Gastrocnemius medialis (tissue), 4 donors: ENCODE measurements at regions not wholly inside any gene's neighbourhood (a gene's known extent, or its start where the extent isn't known, plus 50 kb on each side); places are given as distances from the start of the nearest gene placed in this dataset.

Experiments
- ATAC-seq, 2 donors: fragments of 150-250 bp; one replicate each; pipeline ENCODE4 v1.9.1; 2016
- DNase-seq, 2 donors: peaks; one replicate each; pipeline ENCODE4 v3.0.0-alpha.2; 2019
- H3K27ac ChIP-seq, 4 donors: fragments of 200-600 bp; sonication (generic); 1 replicate in 1 of 4; 2 replicates in 3 of 4; pipeline ENCODE4 v1.5.1; 2016 to 2018; ENCODE audit warnings: mild to moderate bottlenecking in 2 of 4, moderate library complexity in 1 of 4
- H3K27me3 ChIP-seq, 3 donors: fragments of 200-600 bp; sonication (generic) in 2 of 3; 1 replicate in 1 of 3; 2 replicates in 2 of 3; pipeline versions ENCODE4 v1.5.1 to v1.6.0; 2016 to 2019; ENCODE audit warnings: mild to moderate bottlenecking in 1 of 3, moderate library complexity in 1 of 3
- H3K36me3 ChIP-seq, 2 donors: fragments of 200-600 bp; sonication (generic) in 1 of 2; one replicate each; pipeline ENCODE4 v1.5.1; 2017 to 2018
- H3K4me1 ChIP-seq, 2 donors: fragments of 200-600 bp; sonication (generic) in 1 of 2; one replicate each; pipeline ENCODE4 v1.5.1; 2016 to 2017; ENCODE audit warnings: mild to moderate bottlenecking in 2 of 2
- H3K4me3 ChIP-seq, 4 donors: fragments of 200-600 bp; sonication (generic) in 3 of 4; 1 replicate in 1 of 4; 2 replicates in 3 of 4; pipeline ENCODE4 v1.5.1; 2016 to 2019; ENCODE audit warnings: mild to moderate bottlenecking in 2 of 4
- H3K9me3 ChIP-seq, 3 donors: fragments of 200-600 bp; sonication (generic) in 2 of 3; 1 replicate in 1 of 3; 2 replicates in 2 of 3; pipeline ENCODE4 v1.5.1; 2016 to 2019
- POLR2A ChIP-seq, 2 donors: fragments of 450-650 bp; IDR thresholded peaks; one replicate each; pipeline ENCODE4 v1.6.1; 2017; ENCODE audit warnings: antibody characterized with exemption in 2 of 2, mild to moderate bottlenecking in 2 of 2, moderate library complexity in 2 of 2
- in situ Hi-C, 4 donors: fragments of 200-750 bp; cut with MboI; loops; one replicate each; pipeline versions ENCODE4 v1.15.0 to v1.8.0; 2017; ENCODE audit warnings: low sequenced_read_pairs in 4 of 4
- intact Hi-C: fragments of 100-400 bp; cut with DNase I; formaldehyde crosslinking; loops from one replicate; pipeline ENCODE4 v1.15.1; 2023; ENCODE audit warnings: low total_unique reads
- TF ChIP-seq, protein P1 (sequence below), 5 experiments: fragments of 450-650 bp in 3 of 5; fragments of 200-600 bp in 2 of 5; sonication (generic) in 2 of 5; IDR thresholded peaks in 4 of 5; conservative IDR thresholded peaks in 1 of 5; 1 replicate in 4 of 5; 2 replicates in 1 of 5; pipeline ENCODE4 v1.5.1; 2016 to 2019; ENCODE audit warnings: antibody characterized with exemption in 5 of 5, mild to moderate bottlenecking in 3 of 5, moderate library complexity in 3 of 5

DNA sequence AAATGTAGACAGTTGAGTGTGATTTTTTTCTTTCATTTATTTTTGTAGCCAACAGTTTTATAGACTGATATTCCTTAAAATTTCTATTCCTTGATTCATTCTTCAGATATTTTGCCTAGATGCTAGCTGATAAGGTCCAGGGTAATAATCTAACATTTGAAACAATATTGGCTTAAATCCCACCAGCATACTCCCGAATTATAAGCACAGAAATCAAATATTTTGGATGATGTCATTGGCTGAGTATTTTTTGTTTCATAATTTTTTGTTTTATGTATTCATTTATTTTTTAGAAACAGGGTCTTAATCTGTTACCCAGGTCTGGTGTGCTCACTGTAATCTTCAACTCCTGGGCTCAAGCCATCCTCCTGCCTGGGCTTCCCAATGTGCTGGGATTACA lies 88.4 kb downstream of the ISL1 start:
- intact Hi-C loops: no loop called here
- no peaks in the 10 kb centered on the region for H3K4me1 ChIP-seq
- H3K27me3 ChIP-seq: no peaks in the 10 kb centered on the region
- no peaks in the 10 kb centered on the region for H3K9me3 ChIP-seq
- ATAC-seq (no peak), DNase-seq (no peak)
- in situ Hi-C loops: no loop called here
- no peaks in the 10 kb centered on the region for H3K36me3 ChIP-seq
- no peak overlapping the region for H3K27ac ChIP-seq
- no peak overlapping the region for H3K4me3 ChIP-seq
- no peak for TF ChIP-seq POLR2A (IDR thresholded peaks at IDR 0.05)
- TF ChIP-seq, protein P1, sequence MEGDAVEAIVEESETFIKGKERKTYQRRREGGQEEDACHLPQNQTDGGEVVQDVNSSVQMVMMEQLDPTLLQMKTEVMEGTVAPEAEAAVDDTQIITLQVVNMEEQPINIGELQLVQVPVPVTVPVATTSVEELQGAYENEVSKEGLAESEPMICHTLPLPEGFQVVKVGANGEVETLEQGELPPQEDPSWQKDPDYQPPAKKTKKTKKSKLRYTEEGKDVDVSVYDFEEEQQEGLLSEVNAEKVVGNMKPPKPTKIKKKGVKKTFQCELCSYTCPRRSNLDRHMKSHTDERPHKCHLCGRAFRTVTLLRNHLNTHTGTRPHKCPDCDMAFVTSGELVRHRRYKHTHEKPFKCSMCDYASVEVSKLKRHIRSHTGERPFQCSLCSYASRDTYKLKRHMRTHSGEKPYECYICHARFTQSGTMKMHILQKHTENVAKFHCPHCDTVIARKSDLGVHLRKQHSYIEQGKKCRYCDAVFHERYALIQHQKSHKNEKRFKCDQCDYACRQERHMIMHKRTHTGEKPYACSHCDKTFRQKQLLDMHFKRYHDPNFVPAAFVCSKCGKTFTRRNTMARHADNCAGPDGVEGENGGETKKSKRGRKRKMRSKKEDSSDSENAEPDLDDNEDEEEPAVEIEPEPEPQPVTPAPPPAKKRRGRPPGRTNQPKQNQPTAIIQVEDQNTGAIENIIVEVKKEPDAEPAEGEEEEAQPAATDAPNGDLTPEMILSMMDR (IDR thresholded peaks at IDR 0.05 in 4 of 5, conservative IDR thresholded peaks at IDR 0.05 in 1 of 5): no peak

DNA sequence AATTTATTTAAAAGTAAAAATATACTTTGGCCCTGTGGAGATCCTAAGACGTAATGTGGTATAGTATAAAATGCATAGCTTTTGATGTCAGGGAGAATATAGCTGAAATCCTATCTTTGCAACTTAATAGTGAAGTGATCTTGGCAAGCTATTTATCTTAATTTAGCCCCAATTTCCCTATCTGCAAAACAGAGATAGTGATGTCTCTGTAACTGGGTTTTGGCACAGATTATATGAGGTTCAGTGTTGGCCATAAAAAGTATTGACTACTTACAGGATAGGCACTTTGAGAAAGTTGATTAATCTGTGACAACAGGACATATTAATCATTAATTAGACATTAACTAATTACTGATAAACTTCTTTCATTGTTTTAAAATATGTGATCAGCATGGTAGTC lies 89.2 kb downstream of the ISL1 start:
- Histone ChIP-seq H3K27me3 (no peaks in the 10 kb centered on the region), H3K36me3 (no peaks in the 10 kb centered on the region), H3K9me3 (no peaks in the 10 kb centered on the region), H3K4me1 (no peaks in the 10 kb centered on the region), H3K4me3 (no peak overlapping the region), H3K27ac (no peak overlapping the region)
- in situ Hi-C loops: no loop called here
- DNase-seq: no peak
- no peak for ATAC-seq
- TF ChIP-seq POLR2A (IDR thresholded peaks at IDR 0.05): no peak
- TF ChIP-seq, protein P1 (IDR thresholded peaks at IDR 0.05 in 4 of 5, conservative IDR thresholded peaks at IDR 0.05 in 1 of 5): no peak
- intact Hi-C loops: no loop called here

DNA sequence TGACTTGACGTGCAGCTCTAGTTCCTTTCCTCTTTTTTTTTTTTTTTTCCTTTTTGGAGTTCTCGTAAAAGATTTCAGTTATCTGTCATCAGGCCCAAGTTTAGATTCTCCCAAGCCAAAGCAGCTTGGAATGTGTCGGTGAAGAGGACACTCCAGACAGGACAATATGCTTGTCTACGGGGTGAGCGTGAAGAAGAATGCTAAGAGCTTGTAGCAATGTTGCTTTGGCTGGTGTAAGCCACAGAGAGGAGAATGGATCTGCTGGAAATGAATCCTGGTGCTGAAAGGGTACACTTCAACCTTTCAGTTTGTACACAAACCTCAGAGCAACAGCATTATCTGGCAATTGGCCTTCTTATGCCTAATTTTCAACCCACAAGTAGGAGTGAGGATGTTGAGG lies 92.4 kb downstream of the ISL1 start:
- ATAC-seq (no peak), DNase-seq (no peak)
- Histone ChIP-seq H3K27me3 (no peaks in the 10 kb centered on the region), H3K36me3 (no peaks in the 10 kb centered on the region), H3K4me3 (no peak overlapping the region), H3K27ac (no peak overlapping the region), H3K4me1 (no peaks in the 10 kb centered on the region), H3K9me3 (no peaks in the 10 kb centered on the region)
- intact Hi-C loops: no loop called here
- in situ Hi-C loops: no loop called here
- TF ChIP-seq, protein P1 (IDR thresholded peaks at IDR 0.05 in 4 of 5, conservative IDR thresholded peaks at IDR 0.05 in 1 of 5): no peak
- TF ChIP-seq POLR2A (IDR thresholded peaks at IDR 0.05): no peak

DNA sequence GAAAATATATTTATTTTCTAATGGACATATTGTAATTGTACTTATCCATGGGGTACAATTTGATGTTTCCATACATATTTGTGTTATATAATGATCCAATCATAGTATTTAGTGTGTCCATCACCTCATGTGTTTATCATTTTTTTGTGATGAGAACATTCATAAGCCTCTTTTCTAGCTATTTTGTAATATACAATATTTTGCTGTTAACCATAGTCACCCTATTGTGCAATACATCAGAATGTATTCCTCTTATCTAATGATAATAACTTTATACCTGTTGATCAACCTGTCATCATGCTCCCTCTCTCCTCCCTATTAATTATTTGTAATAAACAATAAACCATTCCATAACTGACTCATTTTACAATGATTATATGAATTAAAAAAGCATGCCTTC lies 93.2 kb downstream of the ISL1 start:
- no peak for DNase-seq
- no peaks in the 10 kb centered on the region for H3K27me3 ChIP-seq
- H3K4me3 ChIP-seq: no peak overlapping the region
- TF ChIP-seq POLR2A (IDR thresholded peaks at IDR 0.05): no peak
- TF ChIP-seq, protein P1 (IDR thresholded peaks at IDR 0.05 in 4 of 5, conservative IDR thresholded peaks at IDR 0.05 in 1 of 5): no peak
- intact Hi-C loops: no loop called here
- no peak for ATAC-seq
- in situ Hi-C loops: no loop called here
- H3K4me1 ChIP-seq: no peaks in the 10 kb centered on the region
- H3K36me3 ChIP-seq: no peaks in the 10 kb centered on the region
- H3K9me3 ChIP-seq: no peaks in the 10 kb centered on the region
- no peak overlapping the region for H3K27ac ChIP-seq

DNA sequence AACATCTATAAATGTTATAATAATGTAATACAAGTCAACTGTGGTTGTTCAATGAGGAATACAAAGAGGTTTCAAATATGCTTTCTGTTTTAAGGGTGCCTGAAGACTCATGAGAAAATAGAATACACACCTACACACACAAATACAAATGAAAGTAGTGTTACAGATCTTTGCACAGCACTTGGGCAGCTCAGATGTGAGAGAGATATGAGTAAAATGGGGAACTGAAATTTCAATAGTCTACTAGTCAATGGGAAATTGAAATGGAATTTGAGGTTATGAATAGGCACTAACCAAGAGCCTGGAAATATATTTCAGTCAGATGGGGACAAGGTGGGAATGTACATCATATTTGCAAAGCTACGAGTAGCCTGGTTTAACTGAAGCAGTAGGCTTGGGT lies 96.6 kb downstream of the ISL1 start:
- TF ChIP-seq, protein P1 (IDR thresholded peaks at IDR 0.05 in 4 of 5, conservative IDR thresholded peaks at IDR 0.05 in 1 of 5): no peak
- TF ChIP-seq POLR2A (IDR thresholded peaks at IDR 0.05): no peak
- in situ Hi-C loops: no loop called here
- Histone ChIP-seq H3K9me3 (no peaks in the 10 kb centered on the region), H3K4me3 (no peak overlapping the region), H3K36me3 (no peaks in the 10 kb centered on the region), H3K27ac (no peak overlapping the region), H3K27me3 (no peaks in the 10 kb centered on the region), H3K4me1 (no peaks in the 10 kb centered on the region)
- DNase-seq (no peak), ATAC-seq (no peak)
- intact Hi-C loops: no loop called here
